IMR-90 (cell line): ENCODE measurements at regions not wholly inside any gene's neighbourhood (a gene's known extent, or its start where the extent isn't known, plus 50 kb on each side); places are given as distances from the start of the nearest gene placed in this dataset.

Experiments
- CEBPB ChIP-seq: IDR thresholded peaks from 2 replicates; pipeline ENCODE4 v1.6.1; 2012; ENCODE audit warnings: low read depth, low read length, improper control_type of control experiment
- CHD1 ChIP-seq: IDR thresholded peaks from 2 replicates; pipeline ENCODE4 v1.6.1; 2012; ENCODE audit warnings: low read depth, low read length, improper control_type of control experiment
- CTCF ChIP-seq: conservative IDR thresholded peaks from 2 replicates; pipeline ENCODE4 v1.5.1; 2012; ENCODE audit warnings: mild to moderate bottlenecking, low read depth, low read length, improper control_type of control experiment
- ELK1 ChIP-seq: fragments of 150-350 bp; IDR thresholded peaks from 2 replicates; pipeline ENCODE4 v1.6.1; 2016; ENCODE audit warnings: low read depth, mild to moderate bottlenecking, low read length, moderate library complexity, borderline replicate concordance
- POLR2A ChIP-seq: IDR thresholded peaks from 2 replicates; pipeline ENCODE4 v1.6.1; 2012; ENCODE audit warnings: mild to moderate bottlenecking, low read depth, low read length
- RAD21 ChIP-seq: IDR thresholded peaks from 2 replicates; pipeline ENCODE4 v1.6.1; 2012; ENCODE audit warnings: low read length, improper control_type of control experiment
- RCOR1 ChIP-seq: IDR thresholded peaks from 2 replicates; pipeline ENCODE4 v1.6.1; 2012; ENCODE audit warnings: mild to moderate bottlenecking, low read length, improper control_type of control experiment; ENCODE audit not compliant: insufficient replicate concordance
- RFX5 ChIP-seq: IDR thresholded peaks from 2 replicates; pipeline ENCODE4 v1.8.0; 2012; ENCODE audit warnings: low read depth, mild to moderate bottlenecking, low read length, moderate library complexity
- SMC3 ChIP-seq: fragments of 150-350 bp; IDR thresholded peaks from 2 replicates; pipeline ENCODE4 v1.6.1; 2016; ENCODE audit warnings: low read depth, mild to moderate bottlenecking, antibody characterized with exemption, low read length, moderate library complexity
- USF2 ChIP-seq: fragments of 150-350 bp; IDR thresholded peaks from 2 replicates; pipeline ENCODE4 v1.6.1; 2017; ENCODE audit warnings: mild to moderate bottlenecking, antibody characterized with exemption, low read length, low read depth

GRCh38 chr5:82356021-82356420 is 77.9 kb upstream of the RPS23 start:
- no peak for TF ChIP-seq USF2
- no peak for TF ChIP-seq CTCF
- no peak for TF ChIP-seq RFX5
- TF ChIP-seq SMC3, result no peak
- TF ChIP-seq POLR2A, result no peak
- no peak for TF ChIP-seq CEBPB
- no peak for TF ChIP-seq RCOR1
- TF ChIP-seq RAD21, result no peak
- no peak for TF ChIP-seq CHD1
- TF ChIP-seq ELK1, result no peak
